ENCODE measurements at regions not wholly inside any gene's neighbourhood (a gene's known extent, or its start where the extent isn't known, plus 50 kb on each side); places are given as distances from the start of the nearest gene placed in this dataset.

GRCh38 chr21:31511258-31511657, 148.2 kb upstream of the SOD1 start:
- H3K4me1 ChIP-seq (ENCODE audit: control insufficient read depth in 4 of 4, insufficient read depth in 4 of 4, low read length in 3 of 4): no peaks in the 10 kb centered on the region
- H3K36me3 ChIP-seq (ENCODE audit: control insufficient read depth in 4 of 4, insufficient read depth in 3 of 4, low read depth in 1 of 4, low read length in 3 of 4): no peaks in the 10 kb centered on the region
- 95% methylated on average over 7 of the region's 7 CpGs for WGBS
- no peak for DNase-seq (ENCODE audit: low spot score)
- no peak overlapping the region for H3K4me3 ChIP-seq (ENCODE audit: low read depth in 1 of 3, low read length in 3 of 3)
- no peak overlapping the region for H3K27ac ChIP-seq (ENCODE audit: low read depth in 1 of 2, low read length in 2 of 2)
- TF ChIP-seq MAX (IDR thresholded peaks at IDR 0.05) (no peak), HNF4A (conservative IDR thresholded peaks at IDR 0.05) (no peak), SP1 (IDR thresholded peaks at IDR 0.05) (no peak), NR2F2 (IDR thresholded peaks at IDR 0.05) (no peak), TAF1 (conservative IDR thresholded peaks at IDR 0.05) (no peak), GABPA (IDR thresholded peaks at IDR 0.05 in 1 of 2, conservative IDR thresholded peaks at IDR 0.05 in 1 of 2) (no peak), RAD21 (IDR thresholded peaks at IDR 0.05) (no peak), FOXA1 (IDR thresholded peaks at IDR 0.05) (no peak), CTCF (IDR thresholded peaks at IDR 0.05; ENCODE audit: low read depth, low read length, missing input control) (no peak), ATF3 (IDR thresholded peaks at IDR 0.05) (no peak), JUND (IDR thresholded peaks at IDR 0.05) (no peak), YY1 (IDR thresholded peaks at IDR 0.05) (no peak), ZBTB33 (IDR thresholded peaks at IDR 0.05) (no peak), RXRA (IDR thresholded peaks at IDR 0.05) (no peak), EGR1 (IDR thresholded peaks at IDR 0.05; ENCODE audit: low read depth in 2 of 2) (no peak), HNF4G (IDR thresholded peaks at IDR 0.05) (no peak), REST (IDR thresholded peaks at IDR 0.05) (no peak), FOXA2 (IDR thresholded peaks at IDR 0.05) (no peak)
- no peak overlapping the region for H3K9ac ChIP-seq (ENCODE audit: low read depth in 1 of 2, low read length in 2 of 2)
- H3K27me3 ChIP-seq (ENCODE audit: control insufficient read depth in 4 of 4, insufficient read depth in 4 of 4, low read length in 3 of 4): no peaks in the 10 kb centered on the region
- H3K9me3 ChIP-seq (ENCODE audit: control insufficient read depth in 4 of 4, low read length in 3 of 4): no peaks in the 10 kb centered on the region

Data from liver (tissue), 8 donors.